Glutamatergic neuron (in vitro differentiated cells): ENCODE measurements at regions not wholly inside any gene's neighbourhood (a gene's known extent, or its start where the extent isn't known, plus 50 kb on each side); places are given as distances from the start of the nearest gene placed in this dataset.

Experiments used
- DNase-seq: peaks from one replicate; pipeline ENCODE4 v3.0.0; 2022
- H3K27ac Mint-ChIP-seq: one replicate; pipeline ENCODE4 v1.8.0; 2020; ENCODE audit warnings: mild to moderate bottlenecking, mixed read lengths, inconsistent platforms; ENCODE audit not compliant: unreplicated experiment
- H3K27me3 Mint-ChIP-seq: one replicate; pipeline ENCODE4 v1.8.0; 2020; ENCODE audit warnings: mild to moderate bottlenecking, moderate library complexity, mixed read lengths, inconsistent platforms; ENCODE audit not compliant: unreplicated experiment
- H3K36me3 Mint-ChIP-seq: one replicate; pipeline ENCODE4 v1.8.0; 2020; ENCODE audit warnings: mild to moderate bottlenecking, mixed read lengths, inconsistent platforms; ENCODE audit not compliant: unreplicated experiment
- H3K4me1 Mint-ChIP-seq: one replicate; pipeline ENCODE4 v1.8.0; 2020; ENCODE audit warnings: mild to moderate bottlenecking, low read depth, mixed read lengths, inconsistent platforms; ENCODE audit not compliant: unreplicated experiment
- H3K4me3 Mint-ChIP-seq: one replicate; pipeline ENCODE4 v1.8.0; 2020; ENCODE audit warnings: mild to moderate bottlenecking, mixed read lengths, inconsistent platforms; ENCODE audit not compliant: unreplicated experiment
- H3K9me3 Mint-ChIP-seq: one replicate; pipeline ENCODE4 v1.8.0; 2020; ENCODE audit warnings: mild to moderate bottlenecking, moderate library complexity, mixed read lengths, inconsistent platforms; ENCODE audit not compliant: unreplicated experiment
- TF ChIP-seq, protein P1 (sequence below): fragments of 200-600 bp; sonication (generic); IDR thresholded peaks from one replicate; pipeline ENCODE4 v1.5.0; 2021; ENCODE audit not compliant: partially characterized antibody, unreplicated experiment

DNA sequence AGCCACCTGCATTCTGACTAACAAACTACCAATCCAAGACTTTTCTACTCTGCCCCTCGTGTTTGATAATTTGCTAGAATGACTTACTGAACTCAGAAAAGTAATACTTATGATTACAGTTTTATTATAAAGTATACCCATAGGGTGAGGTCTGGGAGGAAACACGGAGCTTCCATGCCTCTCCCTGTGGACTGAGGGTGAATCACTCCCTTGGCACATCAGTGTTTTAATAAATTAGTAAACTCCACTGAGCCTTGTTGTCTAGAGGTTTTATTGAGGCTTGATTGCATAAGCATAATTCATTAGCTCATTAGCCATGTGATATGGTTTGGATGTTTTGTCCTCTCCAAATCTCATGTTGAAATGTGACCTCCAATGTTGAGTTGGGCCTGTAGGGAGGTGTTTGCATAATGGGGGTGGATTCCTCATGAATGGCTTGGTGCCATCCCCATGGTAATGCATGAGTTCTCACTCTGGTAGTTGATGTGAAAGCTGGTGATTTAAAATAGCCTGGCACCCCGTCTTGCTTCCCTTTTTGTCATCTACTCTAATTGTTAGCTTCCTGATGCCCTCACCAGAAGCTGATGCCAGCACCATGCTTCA, 233.6 kb upstream of the TRPC7 start:
- Mint-ChIP-seq H3K4me3 (no peak overlapping the region), H3K9me3 (peaks cover 5% of the 10 kb centered on the region), H3K36me3 (peaks cover 17% of the 10 kb centered on the region), H3K4me1 (no peaks in the 10 kb centered on the region), H3K27ac (no peak overlapping the region), H3K27me3 (no peaks in the 10 kb centered on the region)
- no peak for DNase-seq
- TF ChIP-seq, protein P1, sequence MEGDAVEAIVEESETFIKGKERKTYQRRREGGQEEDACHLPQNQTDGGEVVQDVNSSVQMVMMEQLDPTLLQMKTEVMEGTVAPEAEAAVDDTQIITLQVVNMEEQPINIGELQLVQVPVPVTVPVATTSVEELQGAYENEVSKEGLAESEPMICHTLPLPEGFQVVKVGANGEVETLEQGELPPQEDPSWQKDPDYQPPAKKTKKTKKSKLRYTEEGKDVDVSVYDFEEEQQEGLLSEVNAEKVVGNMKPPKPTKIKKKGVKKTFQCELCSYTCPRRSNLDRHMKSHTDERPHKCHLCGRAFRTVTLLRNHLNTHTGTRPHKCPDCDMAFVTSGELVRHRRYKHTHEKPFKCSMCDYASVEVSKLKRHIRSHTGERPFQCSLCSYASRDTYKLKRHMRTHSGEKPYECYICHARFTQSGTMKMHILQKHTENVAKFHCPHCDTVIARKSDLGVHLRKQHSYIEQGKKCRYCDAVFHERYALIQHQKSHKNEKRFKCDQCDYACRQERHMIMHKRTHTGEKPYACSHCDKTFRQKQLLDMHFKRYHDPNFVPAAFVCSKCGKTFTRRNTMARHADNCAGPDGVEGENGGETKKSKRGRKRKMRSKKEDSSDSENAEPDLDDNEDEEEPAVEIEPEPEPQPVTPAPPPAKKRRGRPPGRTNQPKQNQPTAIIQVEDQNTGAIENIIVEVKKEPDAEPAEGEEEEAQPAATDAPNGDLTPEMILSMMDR, result no peak

DNA sequence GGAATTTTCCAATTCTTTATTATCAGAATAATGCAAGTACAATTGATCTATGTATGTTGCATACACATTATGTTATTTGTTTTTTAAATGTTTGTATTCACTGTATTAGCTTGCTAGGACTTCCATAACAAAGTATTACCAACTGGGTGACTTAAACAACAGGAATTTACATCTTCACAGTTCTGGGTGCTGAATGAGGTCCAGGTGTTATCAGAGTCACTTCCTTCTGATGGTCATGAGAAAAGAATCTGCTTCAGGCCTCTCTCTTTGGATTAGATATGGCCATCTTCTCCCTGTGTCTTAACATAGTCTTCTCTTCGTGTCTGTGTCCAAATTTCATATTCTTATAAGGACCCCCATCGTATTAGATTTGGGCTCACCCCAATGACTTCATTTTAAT, 229.1 kb upstream of the TRPC7 start:
- Mint-ChIP-seq H3K4me3 (no peak overlapping the region), H3K27me3 (peaks cover 3% of the 10 kb centered on the region), H3K27ac (no peak overlapping the region), H3K4me1 (no peaks in the 10 kb centered on the region), H3K9me3 (no peaks in the 10 kb centered on the region), H3K36me3 (peaks cover 2% of the 10 kb centered on the region)
- TF ChIP-seq, protein P1, result no peak
- DNase-seq, result no peak

DNA sequence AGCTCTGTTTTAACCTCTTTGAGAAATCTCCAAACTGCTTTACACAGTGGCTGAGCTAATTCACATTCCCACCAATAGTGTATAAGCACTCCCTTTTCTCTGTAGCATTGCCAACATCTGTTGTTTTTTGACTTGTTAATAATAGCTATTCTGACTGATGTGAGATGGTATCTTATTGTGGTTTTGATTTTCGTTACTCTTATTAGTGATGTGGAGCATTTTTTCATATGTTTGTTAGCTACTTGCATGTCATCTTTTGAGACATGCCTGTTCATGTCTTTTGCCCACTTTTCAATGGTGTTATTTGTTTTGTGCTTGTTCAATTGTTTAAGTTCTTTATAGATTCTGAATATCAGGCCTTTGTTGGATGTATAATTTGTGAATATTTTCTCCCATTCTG, 225.2 kb upstream of the TRPC7 start:
- no peak overlapping the region for H3K4me3 Mint-ChIP-seq
- no peaks in the 10 kb centered on the region for H3K4me1 Mint-ChIP-seq
- H3K27ac Mint-ChIP-seq, result no peak overlapping the region

DNA sequence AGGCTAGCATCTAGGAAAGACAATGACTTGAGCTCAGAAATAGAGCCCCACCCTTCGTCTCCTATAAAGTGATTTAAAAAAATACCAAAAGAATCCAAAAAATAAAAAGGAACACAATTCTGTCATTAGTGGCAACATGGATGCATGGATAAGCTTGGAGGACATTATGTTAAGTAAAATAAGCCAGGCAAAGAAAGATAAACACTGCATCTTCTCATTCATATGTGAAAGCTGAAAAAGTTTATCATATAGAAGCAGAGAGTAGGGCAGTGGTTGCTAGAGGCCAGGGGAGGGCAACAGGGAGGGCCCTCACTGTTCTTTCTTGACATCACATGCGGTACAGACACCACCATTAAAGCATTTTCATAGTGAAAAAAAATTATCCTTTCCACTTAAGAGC, 220.9 kb upstream of the TRPC7 start:
- no peak overlapping the region for H3K4me3 Mint-ChIP-seq
- DNase-seq, result no peak
- no peaks in the 10 kb centered on the region for H3K4me1 Mint-ChIP-seq
- no peaks in the 10 kb centered on the region for H3K9me3 Mint-ChIP-seq
- peaks cover 3% of the 10 kb centered on the region for H3K27me3 Mint-ChIP-seq
- no peak overlapping the region for H3K27ac Mint-ChIP-seq
- no peaks in the 10 kb centered on the region for H3K36me3 Mint-ChIP-seq
- TF ChIP-seq, protein P1, result no peak

More for the DNA sequence above, 225.2 kb upstream of the TRPC7 start:
- Mint-ChIP-seq H3K27me3 (peaks cover 3% of the 10 kb centered on the region), H3K36me3 (no peaks in the 10 kb centered on the region), H3K9me3 (no peaks in the 10 kb centered on the region)
- no peak for DNase-seq
- TF ChIP-seq, protein P1, result no peak

DNA sequence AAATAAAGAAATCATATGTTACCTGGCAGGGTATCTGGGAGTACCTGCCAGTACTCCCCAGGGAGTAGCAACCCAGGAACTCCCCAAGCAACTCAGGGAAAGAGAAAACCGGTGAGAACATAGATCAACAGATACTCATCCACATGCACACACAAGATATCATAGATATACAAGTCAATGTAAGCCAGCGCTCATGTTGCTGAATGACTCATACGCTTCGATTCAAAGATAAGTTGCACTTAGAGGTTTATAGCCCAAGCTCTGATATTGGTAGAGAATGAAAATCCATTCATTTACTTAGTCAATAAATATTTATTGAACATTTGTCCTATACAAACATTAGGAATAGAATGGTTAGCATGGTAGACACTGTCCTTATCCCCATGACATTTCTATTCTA, 219.1 kb upstream of the TRPC7 start:
- no peaks in the 10 kb centered on the region for H3K9me3 Mint-ChIP-seq
- H3K36me3 Mint-ChIP-seq, result no peaks in the 10 kb centered on the region
- no peaks in the 10 kb centered on the region for H3K27me3 Mint-ChIP-seq
- no peaks in the 10 kb centered on the region for H3K4me1 Mint-ChIP-seq
- no peak for DNase-seq
- H3K4me3 Mint-ChIP-seq, result no peak overlapping the region
- H3K27ac Mint-ChIP-seq, result no peak overlapping the region
- TF ChIP-seq, protein P1, result no peak
